ENCODE measurements at regions not wholly inside any gene's neighbourhood (a gene's known extent, or its start where the extent isn't known, plus 50 kb on each side); places are given as distances from the start of the nearest gene placed in this dataset.

DNA sequence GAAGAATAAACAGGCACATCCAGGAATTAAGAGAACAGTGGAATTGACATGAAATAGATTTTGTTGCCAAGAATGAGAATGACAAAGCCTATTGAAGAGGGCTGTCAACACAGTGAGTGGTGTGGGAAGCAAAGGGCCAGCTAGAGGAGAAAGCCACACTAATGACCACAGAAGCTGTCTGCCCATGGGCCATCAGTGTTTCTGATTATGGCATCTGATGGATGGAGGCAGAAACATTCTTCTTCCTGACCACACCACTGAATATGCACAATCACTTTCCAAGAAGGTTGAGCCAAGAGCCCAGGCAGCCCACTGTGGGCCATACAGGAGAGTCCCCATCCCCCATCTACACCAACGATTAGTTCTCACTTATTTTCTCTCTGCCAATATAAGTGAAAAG is 146.0 kb upstream of the SH3BP4 start:
- Histone ChIP-seq H3K27ac (ENCODE audit: low read length) (no peak overlapping the region), H3K9me3 (ENCODE audit: control insufficient read depth, insufficient read depth, low read length) (no peaks in the 10 kb centered on the region), H3K36me3 (ENCODE audit: control insufficient read depth, insufficient read depth, low read length) (no peaks in the 10 kb centered on the region), H3K4me3 (ENCODE audit: low read length) (no peak overlapping the region), H3K4me1 (ENCODE audit: control insufficient read depth, insufficient read depth, low read length) (no peaks in the 10 kb centered on the region), H3K27me3 (ENCODE audit: control insufficient read depth, insufficient read depth, low read length) (no peaks in the 10 kb centered on the region)
- H3K4me1 Mint-ChIP-seq: no peaks in the 10 kb centered on the region
- DNase-seq (no peak), ATAC-seq (no peak)
- no peaks in the 10 kb centered on the region for H3K36me3 Mint-ChIP-seq
- peaks cover 11 to 28% of the 10 kb centered on the region in 2 donors for H3K27me3 Mint-ChIP-seq (ENCODE audit: low read depth in 2 of 2)
- no peak overlapping the region for H3K27ac Mint-ChIP-seq
- TF ChIP-seq, protein P1, sequence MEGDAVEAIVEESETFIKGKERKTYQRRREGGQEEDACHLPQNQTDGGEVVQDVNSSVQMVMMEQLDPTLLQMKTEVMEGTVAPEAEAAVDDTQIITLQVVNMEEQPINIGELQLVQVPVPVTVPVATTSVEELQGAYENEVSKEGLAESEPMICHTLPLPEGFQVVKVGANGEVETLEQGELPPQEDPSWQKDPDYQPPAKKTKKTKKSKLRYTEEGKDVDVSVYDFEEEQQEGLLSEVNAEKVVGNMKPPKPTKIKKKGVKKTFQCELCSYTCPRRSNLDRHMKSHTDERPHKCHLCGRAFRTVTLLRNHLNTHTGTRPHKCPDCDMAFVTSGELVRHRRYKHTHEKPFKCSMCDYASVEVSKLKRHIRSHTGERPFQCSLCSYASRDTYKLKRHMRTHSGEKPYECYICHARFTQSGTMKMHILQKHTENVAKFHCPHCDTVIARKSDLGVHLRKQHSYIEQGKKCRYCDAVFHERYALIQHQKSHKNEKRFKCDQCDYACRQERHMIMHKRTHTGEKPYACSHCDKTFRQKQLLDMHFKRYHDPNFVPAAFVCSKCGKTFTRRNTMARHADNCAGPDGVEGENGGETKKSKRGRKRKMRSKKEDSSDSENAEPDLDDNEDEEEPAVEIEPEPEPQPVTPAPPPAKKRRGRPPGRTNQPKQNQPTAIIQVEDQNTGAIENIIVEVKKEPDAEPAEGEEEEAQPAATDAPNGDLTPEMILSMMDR (IDR thresholded peaks at IDR 0.05): no peak
- WGBS (ENCODE audit: insufficient coverage): no CpG with 5 or more reads among the region's 1 CpG
- no peak overlapping the region for H3K4me3 Mint-ChIP-seq
- H3K9me3 Mint-ChIP-seq: no peaks in the 10 kb centered on the region
- intact Hi-C loops (cut with micrococcal nuclease): no loop called here

DNA sequence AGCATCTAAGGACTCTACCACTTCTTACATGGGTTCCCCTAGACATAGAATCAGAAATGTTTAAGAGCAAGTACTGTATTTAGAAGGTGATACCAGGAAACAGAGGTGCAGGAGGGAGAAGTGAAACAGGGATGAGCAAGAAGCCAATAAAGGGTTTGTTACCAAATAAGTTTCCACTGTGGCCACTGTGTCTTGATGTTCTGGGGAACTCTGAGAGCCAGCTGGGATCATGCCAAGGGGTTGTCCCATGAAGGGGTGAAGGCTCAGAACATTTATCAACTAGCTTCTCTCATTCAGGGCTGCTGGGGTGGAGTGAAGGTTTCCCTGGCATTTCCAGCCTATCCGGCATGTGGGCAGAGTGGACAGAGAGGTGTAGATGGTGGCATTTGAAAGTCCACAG is 147.1 kb upstream of the SH3BP4 start:
- Mint-ChIP-seq H3K27me3 (ENCODE audit: low read depth in 2 of 2) (peaks cover 7 to 19% of the 10 kb centered on the region in 2 donors), H3K9me3 (no peaks in the 10 kb centered on the region), H3K36me3 (no peaks in the 10 kb centered on the region), H3K4me1 (no peaks in the 10 kb centered on the region), H3K4me3 (no peak overlapping the region), H3K27ac (no peak overlapping the region)
- no peaks in the 10 kb centered on the region for H3K27me3 ChIP-seq (ENCODE audit: control insufficient read depth, insufficient read depth, low read length)
- H3K9me3 ChIP-seq (ENCODE audit: control insufficient read depth, insufficient read depth, low read length): no peaks in the 10 kb centered on the region
- no peaks in the 10 kb centered on the region for H3K4me1 ChIP-seq (ENCODE audit: control insufficient read depth, insufficient read depth, low read length)
- no peak overlapping the region for H3K27ac ChIP-seq (ENCODE audit: low read length)
- WGBS (ENCODE audit: insufficient coverage): 33% methylated on average over 1 of the region's 1 CpG
- TF ChIP-seq, protein P1 (IDR thresholded peaks at IDR 0.05): no peak
- intact Hi-C loops (cut with micrococcal nuclease): no loop called here
- H3K36me3 ChIP-seq (ENCODE audit: control insufficient read depth, insufficient read depth, low read length): no peaks in the 10 kb centered on the region
- ATAC-seq: no peak
- no peak for DNase-seq
- no peak overlapping the region for H3K4me3 ChIP-seq (ENCODE audit: low read length)

DNA sequence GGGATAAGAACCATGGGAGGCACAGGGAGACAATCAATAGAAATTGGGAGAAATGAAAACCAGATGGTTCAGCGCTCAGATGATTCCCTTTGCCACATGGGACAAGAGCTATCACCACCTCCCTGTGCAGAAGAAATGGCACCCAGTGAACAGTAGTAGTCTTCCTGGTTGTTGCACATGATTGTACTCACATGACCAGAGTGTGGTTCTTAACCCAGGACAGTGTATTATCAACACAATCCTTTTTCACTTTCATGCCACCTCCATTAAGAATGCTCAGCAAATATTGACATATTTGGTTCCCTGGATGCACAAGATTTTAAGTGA is 149.0 kb upstream of the SH3BP4 start:
- no peaks in the 10 kb centered on the region for H3K36me3 Mint-ChIP-seq
- TF ChIP-seq, protein P1 (IDR thresholded peaks at IDR 0.05): no peak
- no peak overlapping the region for H3K27ac Mint-ChIP-seq
- no peaks in the 10 kb centered on the region for H3K4me1 Mint-ChIP-seq
- intact Hi-C loops (cut with micrococcal nuclease): no loop called here
- no peaks in the 10 kb centered on the region for H3K9me3 Mint-ChIP-seq
- H3K4me3 Mint-ChIP-seq: no peak overlapping the region
- Histone ChIP-seq H3K4me1 (ENCODE audit: control insufficient read depth, insufficient read depth, low read length) (no peaks in the 10 kb centered on the region), H3K36me3 (ENCODE audit: control insufficient read depth, insufficient read depth, low read length) (no peaks in the 10 kb centered on the region), H3K4me3 (ENCODE audit: low read length) (no peak overlapping the region), H3K9me3 (ENCODE audit: control insufficient read depth, insufficient read depth, low read length) (no peaks in the 10 kb centered on the region), H3K27me3 (ENCODE audit: control insufficient read depth, insufficient read depth, low read length) (no peaks in the 10 kb centered on the region), H3K27ac (ENCODE audit: low read length) (no peak overlapping the region)
- peaks cover 0 to 26% of the 10 kb centered on the region in 2 donors for H3K27me3 Mint-ChIP-seq (ENCODE audit: low read depth in 2 of 2)
- WGBS (ENCODE audit: insufficient coverage): 100% methylated on average over 1 of the region's 1 CpG
- DNase-seq (no peak), ATAC-seq (no peak)

DNA sequence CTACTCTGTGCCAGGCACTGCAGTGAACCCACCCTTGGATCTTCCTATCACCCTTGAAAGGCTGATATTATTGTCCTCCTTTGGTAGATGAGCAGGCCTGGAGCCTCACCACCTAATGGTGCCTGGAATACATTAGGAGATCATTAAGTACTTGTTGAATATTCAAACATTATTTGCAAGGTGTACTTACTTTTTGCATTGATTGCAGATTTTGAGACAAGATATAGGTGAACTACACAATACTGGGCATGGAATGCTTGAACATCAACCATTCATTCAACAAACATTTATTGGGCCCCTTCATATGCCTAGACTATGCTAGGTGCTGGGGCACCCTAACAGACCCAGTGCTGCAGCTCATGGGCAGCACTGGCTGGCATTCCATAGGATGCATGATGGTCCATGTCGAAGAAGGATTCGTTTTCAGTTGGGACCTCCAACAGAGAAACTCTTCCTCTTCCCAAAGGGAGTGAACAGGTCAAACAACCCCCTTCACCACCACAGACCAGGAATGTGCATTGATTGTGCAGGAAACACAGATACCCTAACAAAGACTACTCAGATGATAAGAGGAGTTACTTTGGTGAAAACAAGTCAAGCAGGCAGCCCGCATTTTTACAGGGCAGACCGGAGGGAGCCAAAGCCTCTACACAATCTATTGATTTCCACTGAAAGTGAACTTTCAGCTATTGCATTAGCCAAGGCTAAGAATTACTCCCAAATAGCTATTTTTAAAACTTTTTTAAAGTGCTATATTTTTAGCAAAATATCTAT is 149.6 kb upstream of the SH3BP4 start:
- H3K4me3 Mint-ChIP-seq: no peak overlapping the region
- Histone ChIP-seq H3K9me3 (ENCODE audit: control insufficient read depth, insufficient read depth, low read length) (no peaks in the 10 kb centered on the region), H3K27me3 (ENCODE audit: control insufficient read depth, insufficient read depth, low read length) (no peaks in the 10 kb centered on the region), H3K36me3 (ENCODE audit: control insufficient read depth, insufficient read depth, low read length) (no peaks in the 10 kb centered on the region), H3K27ac (ENCODE audit: low read length) (no peak overlapping the region), H3K4me3 (ENCODE audit: low read length) (no peak overlapping the region), H3K4me1 (ENCODE audit: control insufficient read depth, insufficient read depth, low read length) (no peaks in the 10 kb centered on the region)
- H3K27ac Mint-ChIP-seq: no peak overlapping the region
- ATAC-seq: no peak
- H3K36me3 Mint-ChIP-seq: no peaks in the 10 kb centered on the region
- peaks cover 0 to 32% of the 10 kb centered on the region in 2 donors for H3K27me3 Mint-ChIP-seq (ENCODE audit: low read depth in 2 of 2)
- intact Hi-C loops (cut with micrococcal nuclease): no loop called here
- TF ChIP-seq, protein P1 (IDR thresholded peaks at IDR 0.05): no peak
- no peak for DNase-seq
- 88% methylated on average over 4 of the region's 4 CpGs for WGBS (ENCODE audit: insufficient coverage)
- H3K4me1 Mint-ChIP-seq: no peaks in the 10 kb centered on the region
- no peaks in the 10 kb centered on the region for H3K9me3 Mint-ChIP-seq

Data from natural killer cell (primary cell).